Tibial artery (tissue), 4 donors: ENCODE measurements at regions not wholly inside any gene's neighbourhood (a gene's known extent, or its start where the extent isn't known, plus 50 kb on each side); places are given as distances from the start of the nearest gene placed in this dataset.

Experiments used
- DNase-seq, 2 donors: peaks; one replicate each; pipeline ENCODE4 v3.0.0-alpha.2; 2019
- H3K27ac ChIP-seq, 2 donors: fragments of 200-600 bp; sonication (generic) in 1 of 2; 1 replicate in 1 of 2; 2 replicates in 1 of 2; pipeline ENCODE4 v1.5.1; 2018 to 2019; ENCODE audit warnings: mild to moderate bottlenecking in 1 of 2
- H3K27me3 ChIP-seq, 2 donors: fragments of 200-600 bp; sonication (generic) in 1 of 2; one replicate each; pipeline versions ENCODE4 v1.5.1 to v1.6.0; 2016 to 2019
- H3K36me3 ChIP-seq, 3 donors: fragments of 200-600 bp; sonication (generic) in 2 of 3; one replicate each; pipeline ENCODE4 v1.5.1; 2016 to 2019; ENCODE audit warnings: mild to moderate bottlenecking in 2 of 3
- H3K4me1 ChIP-seq, 4 donors: fragments of 200-600 bp; sonication (generic) in 2 of 4; 1 replicate in 3 of 4; 2 replicates in 1 of 4; pipeline ENCODE4 v1.5.1; 2016 to 2019
- H3K4me3 ChIP-seq, 2 donors: fragments of 200-600 bp; sonication (generic) in 1 of 2; 1 replicate in 1 of 2; 2 replicates in 1 of 2; pipeline ENCODE4 v1.5.1; 2018 to 2019; ENCODE audit warnings: mild to moderate bottlenecking in 2 of 2
- H3K9me3 ChIP-seq, 3 donors: fragments of 200-600 bp; sonication (generic) in 1 of 3; one replicate each; pipeline ENCODE4 v1.5.1; 2016 to 2019
- CTCF ChIP-seq, 2 experiments: fragments of 200-600 bp in 1 of 2; fragments of 450-650 bp in 1 of 2; IDR thresholded peaks; one replicate each; pipeline ENCODE4 v1.5.1; 2017 to 2019; ENCODE audit warnings: antibody characterized with exemption in 2 of 2, mild to moderate bottlenecking in 1 of 2, moderate library complexity in 1 of 2
- intact Hi-C: fragments of 100-400 bp; cut with DNase I; formaldehyde crosslinking; loops from one replicate; pipeline ENCODE4 v1.15.0; 2023; ENCODE audit warnings: low total_unique reads

GRCh38 chr11:92070026-92070889, 154.4 kb upstream of the FAT3 start:
- no peak for DNase-seq
- intact Hi-C loops, result no loop called here
- Histone ChIP-seq H3K36me3 (no peaks in the 10 kb centered on the region), H3K27me3 (no peaks in the 10 kb centered on the region), H3K4me1 (no peaks in the 10 kb centered on the region), H3K9me3 (peaks cover 0 to 13% (median 5%) of the 10 kb centered on the region in 3 donors), H3K27ac (no peak overlapping the region), H3K4me3 (no peak overlapping the region)
- no peak for TF ChIP-seq CTCF (IDR thresholded peaks at IDR 0.05)

GRCh38 chr11:92067016-92067415, 157.6 kb upstream of the FAT3 start:
- Histone ChIP-seq H3K36me3 (no peaks in the 10 kb centered on the region), H3K4me3 (no peak overlapping the region), H3K9me3 (peaks cover 0 to 3% (median 0%) of the 10 kb centered on the region in 3 donors), H3K4me1 (no peaks in the 10 kb centered on the region), H3K27ac (no peak overlapping the region), H3K27me3 (no peaks in the 10 kb centered on the region)
- intact Hi-C loops, result no loop called here
- no peak for DNase-seq
- TF ChIP-seq CTCF (IDR thresholded peaks at IDR 0.05), result no peak

- Histone ChIP-seq H3K27me3 (no peaks in the 10 kb centered on the region), H3K36me3 (no peaks in the 10 kb centered on the region), H3K4me1 (no peaks in the 10 kb centered on the region), H3K4me3 (no peak overlapping the region), H3K27ac (no peak overlapping the region), H3K9me3 (no peaks in the 10 kb centered on the region)
- TF ChIP-seq CTCF (IDR thresholded peaks at IDR 0.05), result no peak
- intact Hi-C loops, result no loop called here
- DNase-seq, result no peak
Observed at GRCh38 chr11:92061456-92062062, 163.1 kb upstream of the FAT3 start.

- no peak overlapping the region for H3K27ac ChIP-seq
- TF ChIP-seq CTCF (IDR thresholded peaks at IDR 0.05), result no peak
- no peak overlapping the region for H3K4me3 ChIP-seq
- no peak for DNase-seq
- no peaks in the 10 kb centered on the region for H3K27me3 ChIP-seq
- intact Hi-C loops, result no loop called here
- H3K36me3 ChIP-seq, result no peaks in the 10 kb centered on the region
- H3K9me3 ChIP-seq, result no peaks in the 10 kb centered on the region
- H3K4me1 ChIP-seq, result no peaks in the 10 kb centered on the region
Observed at GRCh38 chr11:92057849-92058442, 166.7 kb upstream of the FAT3 start.

GRCh38 chr11:92053216-92053615, 171.4 kb upstream of the FAT3 start:
- TF ChIP-seq CTCF (IDR thresholded peaks at IDR 0.05), result no peak
- DNase-seq, result no peak
- H3K36me3 ChIP-seq, result no peaks in the 10 kb centered on the region
- intact Hi-C loops, result no loop called here
- H3K27me3 ChIP-seq, result no peaks in the 10 kb centered on the region
- no peaks in the 10 kb centered on the region for H3K9me3 ChIP-seq
- H3K27ac ChIP-seq, result no peak overlapping the region
- H3K4me1 ChIP-seq, result no peaks in the 10 kb centered on the region
- H3K4me3 ChIP-seq, result no peak overlapping the region
